ENCODE measurements at regions not wholly inside any gene's neighbourhood (a gene's known extent, or its start where the extent isn't known, plus 50 kb on each side); places are given as distances from the start of the nearest gene placed in this dataset.
"Not testable (repeated sequence)": the region's sequence is repeated elsewhere in the genome, so short reads cannot be mapped to it uniquely, and the experiment has no call there.

DNA sequence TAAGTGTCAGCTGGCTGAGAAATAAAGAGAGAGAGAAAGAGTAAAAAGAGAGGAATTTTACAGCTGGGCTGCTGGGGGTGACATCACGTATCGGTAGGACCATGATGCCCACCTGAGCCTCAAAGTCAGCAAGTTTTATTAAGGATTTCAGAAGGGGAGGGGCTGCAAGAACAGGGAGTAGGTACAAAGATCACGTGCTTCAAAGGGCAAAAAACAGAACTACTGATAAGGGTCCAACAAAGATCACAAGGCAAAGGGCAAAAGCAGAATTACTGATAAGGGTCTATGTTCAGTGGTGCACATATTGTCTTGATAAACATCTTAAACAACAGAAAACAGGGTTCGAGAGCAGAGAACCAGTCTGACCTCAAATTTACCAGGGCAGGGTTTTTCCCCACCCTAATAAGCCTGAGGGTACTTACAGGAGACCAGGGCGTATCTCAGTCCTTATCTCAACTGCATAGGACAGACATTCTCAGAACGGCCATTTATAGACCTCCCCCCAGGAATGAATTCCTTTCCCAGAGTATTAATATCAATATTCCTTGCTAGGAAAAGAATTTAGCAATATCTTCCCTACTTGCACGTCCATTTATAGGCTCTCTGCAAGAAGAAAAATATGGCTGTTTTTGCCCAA is 128.3 kb upstream of the PZP start:
- DNase-seq, result not testable (repeated sequence)

DNA sequence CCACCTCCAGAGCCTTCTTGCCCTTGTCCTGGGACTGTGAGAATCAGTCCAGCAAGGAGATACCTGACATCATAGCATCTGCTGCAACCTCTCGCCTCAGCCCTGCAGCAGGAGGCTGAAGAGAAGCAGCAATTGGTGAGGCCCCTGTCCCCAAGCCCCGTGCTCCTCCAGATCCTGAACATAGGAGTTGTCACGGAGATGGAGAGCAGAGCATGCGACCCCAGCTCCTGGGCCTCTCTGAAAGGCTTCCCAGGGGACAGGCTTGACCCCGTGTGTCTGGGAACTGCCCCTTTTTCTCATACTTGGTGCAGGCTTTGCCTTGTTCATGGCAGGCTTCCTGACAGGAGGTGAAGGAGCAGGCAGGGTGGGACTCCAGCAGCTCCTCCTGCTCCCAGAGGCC is 127.7 kb upstream of the PZP start:
- DNase-seq, result no peak

DNA sequence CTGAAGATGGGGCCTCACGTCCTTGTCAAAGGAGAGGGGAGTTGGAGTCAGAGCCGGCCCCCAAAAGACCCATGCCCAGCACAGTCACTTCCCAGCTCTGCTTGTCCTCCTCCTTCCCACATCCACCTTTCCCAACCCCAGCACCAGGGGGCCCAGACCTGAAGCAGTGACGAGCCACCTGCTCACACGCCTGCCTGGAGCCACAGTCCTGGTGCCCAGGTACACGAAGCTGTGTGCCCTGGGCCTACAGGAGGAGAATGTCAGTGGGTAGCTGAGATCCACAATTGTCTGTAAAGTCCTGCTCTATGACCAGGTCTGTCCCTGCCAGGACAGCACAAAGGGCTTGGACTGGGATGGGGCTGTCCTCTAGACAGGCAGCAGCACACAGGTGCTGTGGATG is 126.8 kb upstream of the PZP start:
- DNase-seq, result no peak

DNA sequence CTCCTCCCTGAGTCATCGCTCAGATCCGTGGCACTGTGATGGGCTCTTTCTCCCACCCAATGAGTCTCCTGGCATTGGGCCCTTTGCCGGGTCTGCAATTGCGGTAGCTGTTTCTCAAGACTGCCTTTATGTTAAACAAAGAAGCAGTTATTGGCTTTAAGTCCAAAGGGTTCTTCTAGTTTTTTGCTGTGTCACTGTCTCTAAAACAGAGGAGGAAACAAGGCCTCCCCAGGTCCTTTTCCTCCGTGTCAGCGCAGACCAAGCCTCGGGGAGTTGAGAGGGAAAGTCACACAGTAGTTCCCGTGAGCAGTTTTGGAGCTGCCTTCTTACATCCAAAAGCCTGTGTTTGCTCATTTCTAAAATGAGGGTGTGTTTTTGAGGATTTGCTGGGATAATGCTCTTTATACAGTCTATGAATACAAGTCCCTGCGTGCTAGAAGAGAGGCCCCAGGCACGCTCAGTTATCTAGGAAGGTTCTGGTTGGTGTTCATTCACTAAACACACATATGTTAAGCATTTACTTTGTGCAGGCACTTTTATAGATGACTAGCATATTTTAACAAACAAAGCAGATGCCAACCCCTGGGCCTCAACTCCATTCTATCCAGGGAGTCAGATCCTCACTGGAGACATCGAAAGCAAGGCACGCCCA is 126.0 kb upstream of the PZP start:
- no peak for DNase-seq

DNA sequence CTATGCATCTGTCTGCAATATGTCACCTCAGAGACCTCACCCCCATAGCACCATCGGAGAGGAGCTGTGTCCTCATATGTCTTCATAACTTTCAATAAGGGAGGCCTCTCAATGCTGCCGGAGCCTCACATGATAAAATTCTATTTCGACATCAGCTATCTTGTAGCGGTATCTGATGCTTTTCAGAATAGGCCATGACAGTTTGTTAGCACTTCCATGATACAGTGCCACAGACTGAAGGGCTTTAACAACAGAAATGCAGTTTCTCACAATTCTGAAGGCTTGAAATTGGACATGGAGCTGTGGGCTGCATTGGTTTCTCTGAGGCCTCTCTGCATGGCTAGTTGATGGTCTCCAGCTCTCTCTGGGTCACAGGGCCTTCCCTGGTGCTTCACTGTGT is 125.0 kb upstream of the PZP start:
- DNase-seq, result no peak

DNA sequence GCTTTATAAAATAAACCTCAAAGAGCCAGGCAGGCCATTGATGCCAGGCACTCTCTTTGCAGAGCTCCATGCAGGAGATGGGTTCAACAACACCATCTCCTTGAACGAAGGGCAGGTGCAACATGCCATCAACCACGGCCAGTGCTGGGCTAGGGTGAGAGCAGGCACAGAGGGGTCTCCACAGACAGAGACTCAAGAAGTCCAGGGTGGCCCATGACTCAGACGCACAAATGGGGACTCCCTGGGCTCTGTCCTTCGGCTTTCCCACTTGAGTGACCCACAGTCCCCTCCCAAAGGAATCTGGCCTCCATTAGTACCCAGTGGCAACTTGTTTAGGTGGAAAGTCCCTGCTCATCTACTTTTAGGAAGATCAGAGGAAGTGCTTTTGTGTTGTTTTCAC is 124.4 kb upstream of the PZP start:
- no peak for DNase-seq

DNA sequence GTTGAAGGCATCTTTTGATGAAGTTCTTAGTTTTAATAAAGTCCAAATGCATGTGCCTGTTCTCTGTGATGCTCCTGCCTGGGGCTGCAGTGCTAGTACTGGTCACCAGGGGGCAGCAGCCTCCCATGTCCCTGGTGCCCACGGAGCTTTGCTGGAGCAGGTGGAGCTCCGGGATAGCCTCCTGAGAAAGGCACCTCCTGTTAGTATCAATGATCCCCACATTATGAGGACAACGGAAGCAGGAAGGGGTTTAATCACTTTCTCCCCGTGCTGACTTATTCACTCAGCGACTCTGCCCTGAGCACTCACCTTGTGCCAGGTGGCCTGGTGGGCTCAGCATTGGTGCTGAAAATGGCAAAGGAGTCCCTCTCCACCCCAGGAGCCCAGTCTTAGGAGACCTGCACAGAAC is 123.0 kb upstream of the PZP start:
- peak; percentile 42 for DNase-seq

DNA sequence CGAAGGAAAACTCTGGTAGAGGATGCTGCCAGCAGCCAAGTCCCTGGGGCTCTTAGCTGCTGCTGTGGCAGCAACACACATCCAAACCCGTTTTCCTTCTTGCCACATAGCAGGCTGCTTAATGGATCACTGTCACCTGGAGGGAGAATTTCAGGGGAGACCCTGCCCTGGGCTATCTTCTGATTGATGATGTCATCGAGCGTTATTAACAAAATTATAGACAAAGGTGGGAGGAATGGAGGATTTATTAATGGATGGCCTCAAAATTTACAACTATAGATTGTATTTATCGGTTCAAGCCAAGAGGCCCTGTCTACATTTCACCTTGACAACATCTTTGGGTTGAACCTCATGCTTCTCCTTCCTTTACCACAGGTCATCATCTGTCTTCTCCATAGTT is 120.8 kb upstream of the PZP start:
- DNase-seq, result no peak

DNA sequence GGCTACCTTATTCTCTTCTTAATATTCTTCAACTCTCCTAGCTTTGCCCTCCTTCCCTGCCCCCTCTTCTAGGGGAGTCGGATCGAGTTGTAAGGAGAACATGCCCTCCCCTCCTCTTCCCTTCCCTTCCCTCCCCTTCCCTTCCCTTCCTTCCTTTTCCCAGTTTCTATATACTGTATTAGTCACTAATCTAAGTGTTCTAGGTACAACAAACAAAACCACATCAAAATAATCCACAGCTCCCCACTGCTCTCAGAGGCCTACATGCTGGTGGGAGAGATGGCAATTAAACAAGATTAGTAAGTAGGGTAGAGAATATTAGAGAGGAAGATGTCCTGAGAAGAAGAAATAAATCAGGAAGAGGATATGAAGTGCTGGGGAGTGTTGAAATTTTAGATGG is 119.9 kb upstream of the PZP start:
- no peak for DNase-seq

DNA sequence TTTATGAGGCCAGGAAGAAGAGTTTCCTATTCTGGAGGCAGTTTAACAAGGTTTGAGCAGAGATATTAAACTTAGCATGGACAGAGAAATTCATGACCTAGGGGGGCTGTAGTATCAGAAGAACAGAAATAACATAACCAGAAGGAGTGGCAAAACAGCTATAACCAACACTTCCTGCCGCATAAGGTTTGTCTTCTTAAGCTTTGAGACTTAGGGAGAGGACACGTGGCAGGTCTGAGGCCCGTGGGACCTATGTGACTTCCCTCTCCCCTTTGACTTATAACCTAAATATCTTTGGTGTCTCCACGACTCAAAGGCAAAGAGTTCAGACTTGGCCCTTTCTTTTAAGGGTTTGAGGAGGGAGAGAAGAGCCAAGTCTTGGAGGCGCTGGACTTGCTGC is 119.1 kb upstream of the PZP start:
- DNase-seq, result no peak

DNA sequence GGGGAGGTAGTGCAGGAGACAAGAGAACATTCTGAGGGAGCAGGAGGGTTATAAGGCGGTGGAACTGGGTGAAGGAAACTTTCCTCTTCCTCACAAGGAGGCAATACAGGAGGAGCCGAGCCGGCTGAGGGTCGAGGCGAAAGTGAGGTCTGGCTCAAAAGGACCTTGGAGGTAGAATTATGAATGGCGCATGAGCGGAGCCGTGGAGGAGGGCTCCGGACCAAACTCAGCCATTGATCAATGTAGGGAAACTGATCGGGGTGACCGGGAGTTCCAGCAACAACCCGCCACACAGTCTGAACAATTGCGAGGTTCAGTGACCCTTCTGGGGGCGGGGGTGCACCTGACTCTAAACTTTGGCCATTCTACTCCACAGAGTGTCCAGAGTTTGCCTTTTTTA is 118.7 kb upstream of the PZP start:
- DNase-seq, result not testable (repeated sequence)

DNA sequence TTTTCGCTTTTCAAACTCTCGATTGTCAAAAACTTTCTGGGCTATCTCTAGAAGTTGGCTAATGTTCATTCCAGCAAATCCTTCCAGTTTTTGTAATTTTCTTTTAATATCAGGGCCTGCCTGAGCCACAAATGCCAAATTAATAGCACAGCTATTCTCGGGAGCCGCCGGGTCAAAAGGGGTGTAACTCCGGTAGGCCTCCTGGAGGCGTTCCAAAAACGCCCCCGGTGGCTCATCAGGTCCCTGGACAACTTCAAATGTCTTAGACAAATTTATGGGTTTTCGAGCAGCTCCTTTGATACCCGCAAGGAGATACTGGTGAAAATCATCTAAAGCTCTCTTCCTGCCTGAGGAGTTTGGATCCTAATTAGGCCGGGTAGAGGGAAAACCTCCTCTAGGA is 117.9 kb upstream of the PZP start:
- DNase-seq, result no peak

DNA sequence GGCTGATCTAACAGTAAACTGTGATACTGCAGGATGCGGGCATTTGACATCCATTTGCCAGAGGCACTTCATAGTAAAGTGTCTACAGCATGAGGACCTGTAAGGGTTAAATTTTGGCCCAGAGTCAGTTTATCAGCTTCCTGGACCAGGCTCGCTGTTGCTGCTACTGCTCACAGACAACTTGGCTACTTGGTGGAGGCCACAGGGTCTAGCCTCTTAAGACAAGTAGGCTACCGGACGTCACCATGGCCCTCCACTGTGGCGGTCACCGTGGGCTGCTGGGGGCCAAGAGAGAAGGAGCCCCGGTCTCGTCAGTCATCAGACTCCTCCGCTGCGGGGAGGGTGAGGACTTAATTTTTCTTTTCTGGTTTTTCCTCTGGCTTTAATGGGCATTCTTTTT is 117.3 kb upstream of the PZP start:
- no peak for DNase-seq

DNA sequence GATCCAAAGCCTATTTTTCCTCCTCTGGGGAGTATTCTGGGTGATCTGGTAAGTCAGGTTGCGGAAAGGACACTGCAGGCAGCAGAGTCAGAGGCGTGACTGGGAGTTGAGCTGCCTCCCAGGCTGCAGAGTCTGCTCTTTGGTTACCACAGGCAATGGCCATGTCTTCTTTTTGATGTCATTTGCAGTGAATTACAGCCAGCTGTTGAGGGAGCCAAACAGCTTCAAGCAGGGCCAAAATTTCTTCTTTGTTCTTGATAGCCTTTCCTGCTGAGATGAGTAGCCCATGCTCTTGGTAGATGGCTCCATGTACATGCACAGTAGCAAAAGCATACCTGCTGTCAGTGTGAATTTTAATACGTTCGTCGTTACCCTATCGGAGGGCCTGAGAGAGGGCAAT is 116.6 kb upstream of the PZP start:
- DNase-seq, result no peak

DNA sequence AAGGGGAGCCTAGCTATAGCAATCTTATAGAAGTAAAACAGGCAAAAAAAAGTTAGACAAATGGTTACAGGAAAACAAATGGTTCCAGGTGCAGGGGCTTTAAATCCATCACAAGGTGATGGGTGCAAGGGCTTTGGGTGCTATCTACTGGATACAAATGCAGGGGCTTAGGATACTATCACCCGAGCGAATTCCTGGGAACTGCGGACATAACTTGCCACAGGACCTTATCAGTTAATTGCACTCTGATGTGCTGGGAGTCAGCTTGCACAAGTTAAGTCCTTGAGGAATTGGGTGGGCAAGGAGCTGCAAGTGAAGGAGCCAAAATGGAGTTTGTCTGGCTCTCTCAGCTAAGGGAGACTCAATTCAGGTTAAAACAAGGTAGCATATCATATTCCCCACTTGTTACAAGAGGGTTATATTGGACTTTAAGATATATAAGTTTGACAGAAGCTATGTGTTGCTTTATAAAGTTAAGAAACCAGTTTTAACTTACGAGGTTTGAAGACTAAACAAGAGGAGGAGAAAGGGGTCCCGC is 115.0 kb upstream of the PZP start:
- DNase-seq, result no peak

DNA sequence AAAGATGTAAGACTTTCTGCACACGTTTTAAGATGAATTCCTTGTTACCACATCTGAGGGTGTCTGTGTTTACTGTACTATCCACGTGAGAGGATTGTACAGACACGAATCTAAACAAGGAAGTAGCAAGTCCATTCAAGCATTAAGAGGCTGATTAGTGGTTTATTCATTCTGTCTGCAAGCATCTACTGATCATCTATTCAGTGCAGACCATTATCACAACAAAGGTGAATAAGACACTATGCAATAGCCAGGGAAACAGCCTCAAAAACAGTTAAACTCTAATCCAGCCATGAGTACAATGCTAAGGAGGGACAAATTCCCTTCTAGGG is 111.6 kb upstream of the PZP start:
- no peak for DNase-seq

DNA sequence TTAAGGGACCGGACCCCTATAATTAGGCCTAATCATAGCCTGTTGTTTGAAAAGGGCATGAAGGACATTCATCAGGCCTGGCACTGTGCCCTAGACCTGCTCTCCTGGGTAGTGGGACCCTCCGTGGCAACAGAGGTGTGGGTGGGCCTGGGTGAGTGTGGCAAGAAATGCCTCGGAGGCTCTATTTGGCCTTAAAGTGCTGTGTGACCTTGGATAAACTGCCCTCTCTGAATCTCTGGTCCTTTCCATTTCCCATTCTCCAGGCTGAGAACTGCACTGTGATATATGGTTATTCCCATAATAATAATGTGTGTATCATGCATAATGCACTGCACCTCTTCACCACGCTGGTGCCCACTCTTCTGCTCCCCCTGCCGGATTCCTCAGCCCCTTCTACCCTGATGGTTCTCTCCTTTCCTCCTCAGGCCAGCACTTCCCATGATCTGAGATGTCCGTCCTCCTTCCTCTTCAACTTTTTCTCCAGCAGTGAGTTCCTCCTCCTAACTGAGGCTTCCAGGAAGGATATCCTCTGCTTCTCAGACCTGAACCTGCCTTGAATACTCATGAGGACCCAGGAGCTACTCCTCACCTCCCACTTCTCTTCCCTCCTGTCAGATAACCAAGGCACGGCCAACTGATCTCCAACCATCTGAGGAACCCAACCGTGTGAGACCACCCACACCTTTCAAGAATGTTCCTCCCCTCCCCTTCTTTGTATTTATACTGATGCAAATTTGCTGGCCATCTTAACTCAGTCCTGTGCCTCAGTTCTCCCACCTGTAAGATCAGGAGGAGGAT is 111.0 kb upstream of the PZP start:
- DNase-seq, result no peak

DNA sequence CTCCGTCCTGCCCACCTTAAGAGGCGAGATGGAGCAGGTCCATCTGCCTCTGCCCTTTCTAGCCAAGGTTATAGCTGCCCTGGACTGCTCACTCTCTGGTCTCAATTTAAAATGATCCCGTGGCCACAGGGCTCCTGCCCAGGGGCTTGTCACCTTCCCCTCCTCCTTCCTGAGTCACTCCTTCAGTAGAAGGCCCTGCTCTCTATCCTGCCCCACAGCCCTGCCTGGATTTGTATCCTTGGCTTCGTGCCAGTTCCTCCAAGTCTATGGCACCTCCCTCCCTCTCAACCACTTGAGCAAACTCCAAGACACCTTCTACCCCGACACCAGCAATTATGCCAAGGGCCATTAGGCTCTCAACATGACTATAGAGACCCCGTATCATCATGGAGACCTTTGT is 105.3 kb upstream of the PZP start:
- DNase-seq, result not testable (repeated sequence)

DNA sequence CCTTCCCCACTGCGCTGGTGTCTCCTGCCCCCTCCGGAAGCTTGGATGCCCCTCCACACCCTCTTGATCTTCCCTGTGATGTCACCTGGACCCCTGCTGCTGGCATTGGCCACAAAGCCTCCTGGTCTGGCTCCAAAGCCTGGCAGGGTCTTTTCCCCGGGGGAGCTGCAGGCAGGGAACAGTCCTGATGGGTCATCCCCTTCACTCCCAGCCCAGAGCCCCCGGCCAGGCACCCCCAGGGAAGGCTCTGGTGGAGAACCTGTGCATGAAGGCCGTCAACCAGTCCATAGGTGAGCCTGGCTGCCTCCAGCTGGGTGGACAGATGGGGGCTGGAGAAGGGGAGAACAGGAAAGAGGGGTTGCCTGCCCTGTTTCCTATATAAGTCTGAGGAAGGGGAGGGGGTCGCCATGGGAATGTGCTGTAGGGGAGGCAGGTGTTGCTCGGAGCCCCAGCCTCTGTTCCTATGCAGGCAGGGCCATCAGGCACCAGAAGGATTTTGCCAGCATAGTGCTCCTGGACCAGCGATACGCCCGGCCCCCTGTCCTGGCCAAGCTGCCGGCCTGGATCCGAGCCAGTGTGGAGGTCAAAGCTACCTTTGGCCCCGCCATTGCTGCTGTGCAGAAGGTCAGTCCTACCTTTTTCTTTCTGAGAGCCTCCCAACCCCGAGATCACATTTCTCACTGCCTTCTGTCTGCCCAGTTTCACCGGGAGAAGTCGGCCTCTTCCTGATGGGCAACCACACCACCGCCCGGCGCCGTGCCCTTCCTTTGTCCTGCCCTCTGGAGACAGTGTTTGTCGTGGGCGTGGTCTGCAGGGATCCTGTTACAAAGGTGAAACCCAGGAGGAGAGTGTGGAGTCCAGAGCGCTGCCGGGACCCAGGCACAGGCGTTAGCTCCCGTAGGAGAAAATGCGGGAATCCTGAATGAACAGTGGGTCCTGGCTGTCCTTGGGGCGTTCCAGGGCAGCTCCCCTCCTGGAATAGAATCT is 104.5 kb upstream of the PZP start:
- DNase-seq, result not testable (repeated sequence)

DNA sequence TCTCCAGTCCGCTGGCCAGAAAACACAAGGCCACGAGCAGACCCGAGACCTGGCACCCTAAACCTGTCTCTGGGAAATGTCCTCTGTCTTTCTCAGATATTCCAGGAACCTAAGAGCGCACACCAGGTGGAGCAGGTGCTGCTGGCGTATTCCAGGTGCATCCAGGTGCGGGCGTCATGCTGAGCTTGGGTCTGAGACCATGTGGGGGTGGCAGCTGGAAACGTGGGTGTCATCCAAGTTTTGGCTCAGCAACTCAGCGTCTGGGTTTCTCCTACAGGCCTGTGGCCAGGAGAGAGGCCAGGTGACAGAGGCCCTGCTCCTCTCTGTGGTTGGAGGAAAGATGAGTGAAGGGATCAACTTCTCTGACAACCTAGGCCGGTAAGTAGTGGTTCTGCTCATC is 103.3 kb upstream of the PZP start:
- not testable (repeated sequence) for DNase-seq

DNA sequence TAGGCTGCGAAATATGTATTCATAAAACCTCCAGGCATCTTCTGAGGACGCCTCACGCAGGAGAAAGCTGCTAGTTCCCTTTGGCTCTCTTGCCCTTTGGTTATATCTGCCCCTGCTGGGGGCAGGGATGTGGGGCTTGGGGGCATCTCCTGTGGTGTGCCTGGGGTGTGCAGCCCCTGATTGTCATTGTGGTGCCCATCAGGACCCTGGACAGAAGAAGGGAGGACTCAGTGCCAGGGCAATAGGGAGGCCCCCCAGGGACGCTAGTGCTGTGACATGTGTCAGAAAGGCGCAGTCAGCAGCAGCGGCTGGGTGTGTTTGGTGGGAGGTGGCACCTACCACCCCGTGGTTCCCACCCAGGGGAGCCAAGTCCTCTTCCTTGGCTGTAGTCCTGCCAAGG is 102.5 kb upstream of the PZP start:
- DNase-seq, result not testable (repeated sequence)

DNA sequence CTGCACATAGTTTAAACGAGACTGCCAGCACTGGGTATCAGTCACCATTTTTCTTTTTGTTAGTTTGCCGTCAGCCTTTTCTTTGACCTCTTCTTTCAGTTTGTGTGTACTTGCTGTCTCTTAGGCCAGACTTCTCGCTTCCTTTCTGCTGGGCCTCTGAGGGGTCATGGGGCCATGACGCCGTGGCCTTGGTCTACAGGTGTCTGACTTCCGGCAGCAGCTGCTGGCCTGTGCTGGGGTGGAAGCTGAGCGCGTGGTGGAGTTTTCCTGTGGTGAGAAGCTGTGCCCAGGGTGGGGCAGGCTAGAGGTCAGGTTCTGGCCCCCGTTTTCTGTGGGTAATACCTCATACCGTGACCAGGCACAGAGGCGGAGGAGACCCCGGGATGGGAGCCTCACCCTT is 101.6 kb upstream of the PZP start:
- not testable (repeated sequence) for DNase-seq

All from left kidney (tissue), 1 donor.